ENCODE measurements at regions not wholly inside any gene's neighbourhood (a gene's known extent, or its start where the extent isn't known, plus 50 kb on each side); places are given as distances from the start of the nearest gene placed in this dataset.

DNA sequence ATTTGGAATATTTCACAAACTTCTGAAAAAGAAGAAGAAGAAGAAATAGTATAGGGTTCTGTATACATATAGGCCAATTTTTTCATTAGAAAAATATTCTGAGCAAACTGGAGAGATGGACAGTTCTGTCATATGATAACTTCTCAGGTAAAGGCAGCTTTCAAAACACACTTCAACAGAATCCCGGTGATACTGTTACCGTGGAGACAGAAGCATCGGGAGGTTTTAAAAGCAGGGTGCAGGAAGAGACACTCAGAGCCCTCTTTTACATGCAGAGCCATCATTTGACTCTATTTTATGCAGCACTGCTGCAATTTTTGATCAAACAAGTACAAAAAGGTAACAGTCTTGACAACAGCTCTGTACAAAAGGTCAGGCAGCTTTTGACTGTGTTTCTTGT lies 1785.4 kb downstream of the LRRC4C start:
- Histone ChIP-seq H3K9ac (ENCODE audit: low read length) (no peak overlapping the region), H3K4me1 (ENCODE audit: low read length) (no peaks in the 10 kb centered on the region), H3K4me3 (ENCODE audit: low read length) (no peak overlapping the region), H3K27me3 (ENCODE audit: low read depth, low read length) (no peaks in the 10 kb centered on the region), H3K4me2 (ENCODE audit: low read length) (no peak overlapping the region), H2AFZ (ENCODE audit: low read depth, low read length) (no peak overlapping the region), H3K79me2 (ENCODE audit: low read length) (no peaks in the 10 kb centered on the region), H3K36me3 (replicated peaks; ENCODE audit: low read depth, low read length) (no peaks in the 10 kb centered on the region), H3K9me3 (ENCODE audit: insufficient read depth, low read length) (no peaks in the 10 kb centered on the region), H4K20me1 (ENCODE audit: insufficient read depth, low read length) (no peaks in the 10 kb centered on the region), H3K27ac (ENCODE audit: low read length) (no peak overlapping the region)
- no peak for TF ChIP-seq EZH2phosphoT487 (IDR thresholded peaks at IDR 0.05; ENCODE audit: low read depth)
- TF ChIP-seq, protein P1, sequence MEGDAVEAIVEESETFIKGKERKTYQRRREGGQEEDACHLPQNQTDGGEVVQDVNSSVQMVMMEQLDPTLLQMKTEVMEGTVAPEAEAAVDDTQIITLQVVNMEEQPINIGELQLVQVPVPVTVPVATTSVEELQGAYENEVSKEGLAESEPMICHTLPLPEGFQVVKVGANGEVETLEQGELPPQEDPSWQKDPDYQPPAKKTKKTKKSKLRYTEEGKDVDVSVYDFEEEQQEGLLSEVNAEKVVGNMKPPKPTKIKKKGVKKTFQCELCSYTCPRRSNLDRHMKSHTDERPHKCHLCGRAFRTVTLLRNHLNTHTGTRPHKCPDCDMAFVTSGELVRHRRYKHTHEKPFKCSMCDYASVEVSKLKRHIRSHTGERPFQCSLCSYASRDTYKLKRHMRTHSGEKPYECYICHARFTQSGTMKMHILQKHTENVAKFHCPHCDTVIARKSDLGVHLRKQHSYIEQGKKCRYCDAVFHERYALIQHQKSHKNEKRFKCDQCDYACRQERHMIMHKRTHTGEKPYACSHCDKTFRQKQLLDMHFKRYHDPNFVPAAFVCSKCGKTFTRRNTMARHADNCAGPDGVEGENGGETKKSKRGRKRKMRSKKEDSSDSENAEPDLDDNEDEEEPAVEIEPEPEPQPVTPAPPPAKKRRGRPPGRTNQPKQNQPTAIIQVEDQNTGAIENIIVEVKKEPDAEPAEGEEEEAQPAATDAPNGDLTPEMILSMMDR (IDR thresholded peaks at IDR 0.05; ENCODE audit: low read depth, low read length) = no peak

DNA sequence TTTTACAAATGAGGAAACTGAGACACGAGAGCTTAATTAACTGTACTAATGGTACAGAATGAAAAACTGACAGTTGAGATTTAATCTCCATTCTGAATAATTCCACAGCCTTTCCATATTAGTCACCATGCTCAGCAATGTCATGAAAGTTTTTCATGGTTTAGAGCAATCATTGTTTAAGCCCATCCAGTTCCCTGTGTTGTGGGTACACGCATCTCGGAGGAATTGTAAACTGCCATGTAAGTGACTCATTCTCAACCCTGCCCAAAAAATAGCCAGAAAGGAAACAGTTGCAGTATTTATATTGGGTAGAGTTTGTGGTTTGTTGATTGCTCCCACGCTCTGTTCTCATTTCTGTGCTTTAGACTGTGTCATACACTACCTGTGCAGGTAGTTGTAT lies 1790.8 kb downstream of the LRRC4C start:
- Histone ChIP-seq H3K79me2 (ENCODE audit: low read length) (no peaks in the 10 kb centered on the region), H3K27ac (ENCODE audit: low read length) (no peak overlapping the region), H4K20me1 (ENCODE audit: insufficient read depth, low read length) (no peaks in the 10 kb centered on the region), H2AFZ (ENCODE audit: low read depth, low read length) (no peak overlapping the region), H3K9me3 (ENCODE audit: insufficient read depth, low read length) (0 out of 2 replicates have a peak, but pooled peaks cover 2% of the 10 kb centered on the region), H3K4me3 (ENCODE audit: low read length) (no peak overlapping the region), H3K9ac (ENCODE audit: low read length) (no peak overlapping the region), H3K27me3 (ENCODE audit: low read depth, low read length) (no peaks in the 10 kb centered on the region), H3K4me2 (ENCODE audit: low read length) (no peak overlapping the region), H3K4me1 (ENCODE audit: low read length) (no peaks in the 10 kb centered on the region), H3K36me3 (replicated peaks; ENCODE audit: low read depth, low read length) (peaks cover 5% of the 10 kb centered on the region)
- TF ChIP-seq, protein P1 (IDR thresholded peaks at IDR 0.05; ENCODE audit: low read depth, low read length) = no peak

DNA sequence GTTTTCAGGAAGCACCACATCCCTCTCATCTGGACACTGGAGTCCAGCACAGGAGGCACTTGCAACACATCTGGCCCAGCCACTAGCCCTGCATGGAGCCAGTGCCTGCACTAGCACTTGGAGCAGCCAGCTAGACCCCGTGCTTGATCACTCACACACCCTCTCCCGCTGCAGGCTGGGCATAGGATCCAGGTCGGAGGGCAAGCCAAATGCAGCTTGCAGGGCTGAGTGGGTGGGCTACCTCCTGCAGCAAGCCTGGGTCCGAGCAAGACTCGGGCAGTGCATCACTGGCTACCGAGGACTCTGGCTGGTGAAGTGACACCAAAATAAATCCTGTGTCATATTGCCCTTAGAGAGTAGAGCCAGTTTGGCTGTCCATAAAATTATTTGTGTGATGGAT lies 1795.4 kb downstream of the LRRC4C start:
- Histone ChIP-seq H3K36me3 (replicated peaks; ENCODE audit: low read depth, low read length) (peaks cover 5% of the 10 kb centered on the region), H2AFZ (ENCODE audit: low read depth, low read length) (no peak overlapping the region), H3K9ac (ENCODE audit: low read length) (no peak overlapping the region), H3K79me2 (ENCODE audit: low read length) (no peaks in the 10 kb centered on the region), H4K20me1 (ENCODE audit: insufficient read depth, low read length) (no peaks in the 10 kb centered on the region), H3K4me2 (ENCODE audit: low read length) (no peak overlapping the region), H3K27me3 (ENCODE audit: low read depth, low read length) (no peaks in the 10 kb centered on the region), H3K27ac (ENCODE audit: low read length) (no peak overlapping the region), H3K9me3 (ENCODE audit: insufficient read depth, low read length) (0 out of 2 replicates have a peak, but pooled peaks cover 3% of the 10 kb centered on the region), H3K4me3 (ENCODE audit: low read length) (no peak overlapping the region), H3K4me1 (ENCODE audit: low read length) (no peaks in the 10 kb centered on the region)
- TF ChIP-seq, protein P1 (IDR thresholded peaks at IDR 0.05; ENCODE audit: low read depth, low read length) = no peak
- no peak for TF ChIP-seq EZH2phosphoT487 (IDR thresholded peaks at IDR 0.05; ENCODE audit: low read depth)

DNA sequence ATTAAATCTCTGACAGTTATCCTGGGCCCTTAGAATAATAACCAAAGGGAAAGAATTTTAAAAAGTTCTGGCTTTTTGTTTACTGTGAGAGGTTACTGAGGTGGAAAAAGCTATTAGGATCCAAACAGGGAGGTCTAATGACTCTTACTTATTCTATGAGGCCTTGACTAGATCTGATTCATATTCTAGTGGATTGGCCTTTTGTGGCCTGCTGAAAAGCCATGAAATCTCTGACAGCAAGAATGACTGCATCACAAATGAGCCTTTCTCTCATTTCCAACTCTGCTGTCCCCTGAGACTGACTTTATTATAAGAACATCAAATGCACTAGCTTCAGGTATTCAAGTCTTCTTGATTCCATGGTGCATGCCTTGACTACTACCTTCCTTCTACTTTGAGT lies 1797.6 kb downstream of the LRRC4C start:
- H3K27ac ChIP-seq (ENCODE audit: low read length) = no peak overlapping the region

More for the DNA sequence above, 1797.6 kb downstream of the LRRC4C start:
- H3K4me3 ChIP-seq (ENCODE audit: low read length) = no peak overlapping the region
- no peak overlapping the region for H3K9ac ChIP-seq (ENCODE audit: low read length)
- TF ChIP-seq, protein P1 (IDR thresholded peaks at IDR 0.05; ENCODE audit: low read depth, low read length) = no peak
- no peak for TF ChIP-seq EZH2phosphoT487 (IDR thresholded peaks at IDR 0.05; ENCODE audit: low read depth)
- 0 out of 2 replicates have a peak, but pooled peaks cover 3% of the 10 kb centered on the region for H3K9me3 ChIP-seq (ENCODE audit: insufficient read depth, low read length)
- no peaks in the 10 kb centered on the region for H3K27me3 ChIP-seq (ENCODE audit: low read depth, low read length)
- H3K36me3 ChIP-seq (replicated peaks; ENCODE audit: low read depth, low read length) = peaks cover 5% of the 10 kb centered on the region
- H4K20me1 ChIP-seq (ENCODE audit: insufficient read depth, low read length) = no peaks in the 10 kb centered on the region
- no peak overlapping the region for H3K4me2 ChIP-seq (ENCODE audit: low read length)
- no peaks in the 10 kb centered on the region for H3K79me2 ChIP-seq (ENCODE audit: low read length)
- H2AFZ ChIP-seq (ENCODE audit: low read depth, low read length) = no peak overlapping the region
- no peaks in the 10 kb centered on the region for H3K4me1 ChIP-seq (ENCODE audit: low read length)
